ENCODE measurements at regions not wholly inside any gene's neighbourhood (a gene's known extent, or its start where the extent isn't known, plus 50 kb on each side); places are given as distances from the start of the nearest gene placed in this dataset.

GRCh38 chr7:113464096-113464855 lies 345.9 kb upstream of the SMIM30 start:
- no peak for DNase-seq (ENCODE audit: low read depth in 2 of 2)

GRCh38 chr7:113460067-113460466 lies 341.7 kb upstream of the SMIM30 start:
- no peak for DNase-seq (ENCODE audit: low read depth in 2 of 2)

DNA sequence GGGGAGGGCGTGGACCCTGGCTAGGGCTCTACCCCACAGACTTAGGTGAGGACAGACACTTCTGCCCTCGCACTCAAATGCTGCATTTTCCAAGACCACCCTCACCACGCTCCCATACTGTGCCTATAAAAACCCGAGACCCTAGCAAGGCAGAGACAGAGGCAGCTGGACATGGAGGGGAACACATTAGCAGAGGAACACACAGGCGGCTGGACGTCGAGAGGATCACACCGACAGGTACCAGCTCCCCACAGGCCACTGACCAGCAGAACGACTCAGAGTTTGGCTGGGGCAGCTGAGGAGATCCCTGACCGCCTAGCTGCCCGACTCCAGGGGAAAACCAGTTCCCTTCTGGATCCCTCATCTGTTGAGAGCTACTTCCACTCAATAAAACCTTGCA lies 338.2 kb upstream of the SMIM30 start:
- no peak for DNase-seq (ENCODE audit: low read depth in 2 of 2)

- DNase-seq (ENCODE audit: low read depth in 2 of 2) = no peak
These were observed 336.3 kb upstream of the SMIM30 start for GRCh38 chr7:113454597-113455169.

GRCh38 chr7:113452245-113452644 lies 333.9 kb upstream of the SMIM30 start:
- DNase-seq (ENCODE audit: low read depth in 2 of 2) = no peak

- DNase-seq (ENCODE audit: low read depth in 2 of 2) = no peak
These were observed 328.4 kb upstream of the SMIM30 start for GRCh38 chr7:113446791-113447190.

GRCh38 chr7:113446391-113446790 lies 328.0 kb upstream of the SMIM30 start:
- no peak for DNase-seq (ENCODE audit: low read depth in 2 of 2)

GRCh38 chr7:113444261-113444660 lies 325.9 kb upstream of the SMIM30 start:
- no peak for DNase-seq (ENCODE audit: low read depth in 2 of 2)

DNA sequence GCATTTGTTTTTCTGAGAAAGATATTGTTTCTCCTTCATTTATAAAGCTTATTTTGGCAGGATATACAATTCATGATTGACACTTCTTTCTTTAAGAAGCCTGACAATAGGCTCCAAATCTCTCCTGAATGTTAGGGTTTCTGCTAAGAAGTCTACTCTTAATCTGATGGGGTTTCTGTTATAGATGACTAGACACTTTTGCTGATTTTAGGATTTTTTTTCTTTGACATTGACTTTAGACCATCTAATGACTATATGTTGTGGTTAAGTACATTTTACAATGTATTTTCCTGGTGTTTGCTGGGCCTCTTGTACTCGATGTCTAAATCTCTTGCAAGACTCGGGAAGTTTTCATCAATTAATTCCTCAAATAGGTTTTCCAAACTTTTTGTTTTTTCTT lies 321.8 kb upstream of the SMIM30 start:
- no peak for DNase-seq (ENCODE audit: low read depth in 2 of 2)

- DNase-seq (ENCODE audit: low read depth in 2 of 2) = no peak
These were observed 313.1 kb upstream of the SMIM30 start for GRCh38 chr7:113431406-113431805.

DNA sequence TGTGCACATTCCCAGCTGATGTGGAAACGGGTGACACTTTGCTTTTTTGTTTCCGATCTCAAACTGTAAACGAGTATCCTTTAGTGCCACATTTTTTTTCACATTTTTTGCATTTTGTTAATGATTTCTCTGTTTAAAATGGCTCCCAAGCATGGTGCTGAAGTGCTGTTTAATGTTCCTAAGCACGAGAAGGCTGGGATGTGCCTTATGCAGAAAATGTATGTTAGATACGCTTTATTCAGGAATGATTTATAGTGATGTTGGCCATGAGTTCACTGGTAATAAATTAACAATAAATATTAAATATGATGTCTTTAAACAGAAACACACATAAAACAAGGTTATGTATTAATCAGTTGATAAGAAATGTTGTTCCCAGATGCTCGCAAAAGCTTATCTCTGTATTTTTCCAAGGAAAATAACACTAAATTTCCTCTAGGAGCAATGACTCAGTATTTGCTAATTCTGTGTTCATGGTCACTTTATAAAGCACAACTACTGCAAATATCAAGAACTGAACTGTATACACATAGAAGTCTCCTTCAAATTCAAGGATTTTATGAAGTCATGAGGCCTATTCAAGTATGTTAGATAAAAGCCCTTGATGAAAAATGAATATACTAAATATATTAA lies 305.9 kb upstream of the SMIM30 start:
- no peak for DNase-seq (ENCODE audit: low read depth in 2 of 2)

- DNase-seq (ENCODE audit: low read depth in 2 of 2) = peak; percentile 44 to 55
These were observed 303.5 kb upstream of the SMIM30 start for GRCh38 chr7:113421696-113422330.

GRCh38 chr7:113414401-113415035 lies 296.2 kb upstream of the SMIM30 start:
- DNase-seq (ENCODE audit: low read depth in 2 of 2) = no peak

DNA sequence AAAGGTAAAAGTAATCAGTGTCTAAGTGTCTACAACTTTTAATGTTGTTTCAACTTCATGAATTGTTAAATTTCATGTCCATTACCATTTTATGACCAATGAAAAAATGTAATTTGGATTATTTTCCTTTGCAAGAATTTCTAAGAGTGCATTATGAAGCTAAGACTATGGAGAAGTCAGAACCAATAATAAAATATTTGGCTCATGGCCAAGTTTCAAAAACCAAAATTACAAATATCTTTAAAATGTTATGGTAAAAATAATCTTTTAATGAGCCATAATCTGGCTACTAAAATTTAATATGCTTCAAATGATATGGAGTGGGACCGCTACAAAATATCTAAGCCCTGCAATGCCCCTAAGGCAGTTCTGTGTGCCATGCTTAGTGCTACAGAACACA lies 294.1 kb upstream of the SMIM30 start:
- no peak for DNase-seq (ENCODE audit: low read depth in 2 of 2)

GRCh38 chr7:113410796-113411195 lies 292.4 kb upstream of the SMIM30 start:
- DNase-seq (ENCODE audit: low read depth in 2 of 2) = no peak

- DNase-seq (ENCODE audit: low read depth in 2 of 2) = no peak
These were observed 290.6 kb upstream of the SMIM30 start for GRCh38 chr7:113408999-113409398.

GRCh38 chr7:113405296-113406056 lies 287.1 kb upstream of the SMIM30 start:
- no peak for DNase-seq (ENCODE audit: low read depth in 2 of 2)

DNA sequence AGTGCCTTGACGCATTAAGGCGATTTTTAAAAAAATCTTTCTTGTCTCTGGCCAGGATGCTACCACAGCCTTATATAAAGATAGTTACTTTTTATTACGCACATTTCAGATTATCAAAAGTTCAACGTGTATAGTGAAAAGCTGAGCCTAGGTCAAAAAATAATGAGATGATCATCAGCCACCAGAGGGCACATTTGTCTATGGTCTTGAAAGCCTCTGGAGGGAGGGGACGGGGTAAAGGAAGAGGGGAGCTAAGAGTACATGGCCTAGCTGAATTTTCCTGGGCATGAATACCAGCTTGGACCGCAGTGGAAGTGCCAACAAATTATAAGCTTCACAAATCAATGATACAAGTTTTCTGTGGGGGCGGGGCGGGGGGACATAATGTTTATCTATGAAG lies 285.9 kb upstream of the SMIM30 start:
- DNase-seq (ENCODE audit: low read depth in 2 of 2) = no peak

DNA sequence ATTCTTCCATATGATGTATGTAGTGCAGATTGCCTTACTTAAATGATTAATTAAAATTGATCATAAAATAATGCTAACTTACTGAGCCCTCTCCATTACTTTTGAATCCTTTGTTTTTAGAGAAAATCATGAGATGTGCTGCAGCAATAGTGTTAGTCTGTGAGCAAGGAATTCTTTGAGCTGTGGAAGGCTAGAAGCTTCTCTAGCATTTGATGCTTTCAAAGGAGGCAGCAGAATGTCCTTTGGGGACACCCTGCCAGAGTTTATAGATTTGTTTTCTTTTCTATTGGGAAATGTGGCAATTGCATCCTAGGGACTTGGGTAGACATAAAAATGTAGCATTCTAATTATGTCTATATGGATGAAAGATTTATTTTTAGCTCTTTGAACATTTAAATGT lies 284.1 kb upstream of the SMIM30 start:
- no peak for DNase-seq (ENCODE audit: low read depth in 2 of 2)

- DNase-seq (ENCODE audit: low read depth in 2 of 2) = no peak
These were observed 283.7 kb upstream of the SMIM30 start for GRCh38 chr7:113402005-113402404.

GRCh38 chr7:113394856-113395255 lies 276.5 kb upstream of the SMIM30 start:
- no peak for DNase-seq (ENCODE audit: low read depth in 2 of 2)

Measured in fibroblast of skin of left quadriceps (primary cell).